SK-N-SH (cell line): ENCODE measurements at regions not wholly inside any gene's neighbourhood (a gene's known extent, or its start where the extent isn't known, plus 50 kb on each side); places are given as distances from the start of the nearest gene placed in this dataset.

Experiments used
- CTCF ChIA-PET: fragments of 300-600, 350-600 bp; formaldehyde crosslinking; extraction: SDS; loops from one replicate; lab custom pipeline; 2021; lab: Yijun Ruan, JAX
- POLR2A ChIA-PET: fragments of 350-600 bp; sonication (Branson Sonifier 250); formaldehyde crosslinking; extraction: SDS; loops from one replicate; lab custom pipeline; 2020; ENCODE audit warnings: antibody characterized with exemption, inconsistent platforms; lab: Yijun Ruan, JAX
- DNase-seq: peaks from one replicate; pipeline ENCODE4 v3.0.0; 2012
- H2AFZ ChIP-seq: fragments of 200-600 bp; sonication (generic); 2 replicates; pipeline ENCODE4 v1.8.1; 2016; ENCODE audit warnings: antibody characterized with exemption, mild to moderate bottlenecking, low read depth
- H3F3A ChIP-seq: fragments of 200-600 bp; sonication (generic); replicated peaks from 2 replicates; pipeline ENCODE3; 2016; ENCODE audit warnings: antibody characterized with exemption, mild to moderate bottlenecking; ENCODE audit not compliant: insufficient read depth
- H3K27ac ChIP-seq, 2 experiments: fragments of 200-500 bp in 1 of 2; fragments of 200-600 bp in 1 of 2; sonication (Bioruptor generic) in 1 of 2; sonication (generic), shearing (Covaris generic) in 1 of 2; 2 replicates each; pipeline versions ENCODE4 v1.5.1 to v1.6.1; 2014 to 2016; ENCODE audit warnings: low read depth in 2 of 2, inconsistent platforms in 1 of 2, low read length in 1 of 2, mild to moderate bottlenecking in 1 of 2, mixed read lengths in 1 of 2
- H3K27me3 ChIP-seq: fragments of 200-600 bp; sonication (generic), shearing (Covaris generic); 2 replicates; pipeline ENCODE4 v1.6.1; 2016; ENCODE audit warnings: mixed run types; ENCODE audit not compliant: insufficient read depth
- H3K36me3 ChIP-seq, 2 experiments: fragments of 200-500 bp in 1 of 2; fragments of 200-600 bp in 1 of 2; sonication (Bioruptor generic) in 1 of 2; sonication (generic) in 1 of 2; replicated peaks in 1 of 2; 2 replicates each; pipeline versions ENCODE3 to v1.5.1; 2014 to 2016; ENCODE audit warnings: low read length in 1 of 2, mild to moderate bottlenecking in 1 of 2; ENCODE audit not compliant: insufficient read depth in 2 of 2, control insufficient read depth in 1 of 2
- H3K4me1 ChIP-seq, 2 experiments: fragments of 200-500 bp in 1 of 2; fragments of 200-600 bp in 1 of 2; sonication (Bioruptor generic) in 1 of 2; sonication (generic), shearing (Covaris generic) in 1 of 2; 2 replicates each; pipeline versions ENCODE4 v1.5.1 to v1.6.1; 2014 to 2016; ENCODE audit warnings: low read depth in 1 of 2, low read length in 1 of 2, mixed run types in 1 of 2; ENCODE audit not compliant: insufficient read depth in 2 of 2, control insufficient read depth in 1 of 2
- H3K4me2 ChIP-seq: fragments of 200-600 bp; sonication (generic), shearing (Covaris generic); 2 replicates; pipeline ENCODE4 v1.6.1; 2017; ENCODE audit warnings: mixed run types
- H3K4me3 ChIP-seq, 2 experiments: fragments of 200-500 bp in 1 of 2; fragments of 200-600 bp in 1 of 2; sonication (Bioruptor generic) in 1 of 2; sonication (generic), shearing (Covaris generic) in 1 of 2; 2 replicates each; pipeline versions ENCODE4 v1.5.1 to v1.8.1; 2014 to 2016; ENCODE audit warnings: low read depth in 2 of 2, inconsistent platforms in 1 of 2, low read length in 1 of 2, mild to moderate bottlenecking in 1 of 2, mixed read lengths in 1 of 2, moderate library complexity in 1 of 2
- H3K79me2 ChIP-seq: fragments of 200-600 bp; sonication (generic); 2 replicates; pipeline ENCODE4 v1.8.1; 2017; ENCODE audit warnings: mild to moderate bottlenecking; ENCODE audit not compliant: insufficient read depth
- H3K9ac ChIP-seq: fragments of 200-600 bp; sonication (generic); 2 replicates; pipeline ENCODE4 v1.6.1; 2017; ENCODE audit warnings: mixed run types
- H3K9me2 ChIP-seq: fragments of 200-600 bp; sonication (generic); 2 replicates; pipeline ENCODE4 v1.6.1; 2017; ENCODE audit warnings: mixed run types
- H3K9me3 ChIP-seq: fragments of 200-600 bp; sonication (generic); 2 replicates; pipeline ENCODE4 v1.6.1; 2017; ENCODE audit warnings: mixed run types, mild to moderate bottlenecking, moderate library complexity
- H4K20me1 ChIP-seq: fragments of 200-600 bp; sonication (generic); 2 replicates; pipeline ENCODE4 v1.6.1; 2017; ENCODE audit warnings: mild to moderate bottlenecking, mixed run types; ENCODE audit not compliant: insufficient read depth
- CHD2 ChIP-seq: fragments of 150-350 bp; IDR thresholded peaks from 2 replicates; pipeline ENCODE4 v1.6.1; 2018; ENCODE audit warnings: low read length; ENCODE audit not compliant: partially characterized antibody
- CTCF ChIP-seq: fragments of 200-600 bp; sonication (generic); IDR thresholded peaks from 2 replicates; pipeline ENCODE4 v1.6.1; 2017; ENCODE audit warnings: antibody characterized with exemption, mild to moderate bottlenecking, moderate library complexity
- EP300 ChIP-seq, 2 experiments: IDR thresholded peaks; 2 replicates each; pipeline versions ENCODE4 v1.4.0 to v1.6.1; 2012; ENCODE audit warnings: borderline replicate concordance in 1 of 2, low read depth in 1 of 2, low read length in 1 of 2
- EZH2phosphoT487 ChIP-seq: fragments of 200-600 bp; sonication (generic); IDR thresholded peaks from 2 replicates; pipeline ENCODE4 v1.6.1; 2017; ENCODE audit warnings: low read depth, mixed run types, mild to moderate bottlenecking, antibody characterized with exemption, moderate library complexity, borderline replicate concordance
- FOXJ3 ChIP-seq: sonication (generic); formaldehyde crosslinking; IDR thresholded peaks from 2 replicates; pipeline ENCODE4 v1.5.1; 2020; ENCODE audit warnings: mild to moderate bottlenecking, missing genetic modification reagents
- FOXM1 ChIP-seq: IDR thresholded peaks from 2 replicates; pipeline ENCODE4 v1.4.0; 2012; ENCODE audit warnings: low read depth, mild to moderate bottlenecking
- JUND ChIP-seq: IDR thresholded peaks from 2 replicates; pipeline ENCODE4 v1.4.0; 2012
- MEF2A ChIP-seq: IDR thresholded peaks from 2 replicates; pipeline ENCODE4 v1.4.0; 2012; ENCODE audit warnings: low read depth, borderline replicate concordance
- PBX3 ChIP-seq: IDR thresholded peaks from 2 replicates; pipeline ENCODE4; 2012
- POLR2AphosphoS5 ChIP-seq: IDR thresholded peaks from 2 replicates; pipeline ENCODE4 v1.6.1; 2012; ENCODE audit warnings: low read depth, low read length
- RCOR1 ChIP-seq: fragments of 150-350 bp; IDR thresholded peaks from 2 replicates; pipeline ENCODE4 v1.6.1; 2017; ENCODE audit warnings: antibody characterized with exemption, low read length
- RFX5 ChIP-seq: IDR thresholded peaks from 2 replicates; pipeline ENCODE4 v1.6.1; 2012; ENCODE audit warnings: mild to moderate bottlenecking, improper control_type of control experiment, low read length
- TAF1 ChIP-seq: IDR thresholded peaks from 2 replicates; pipeline ENCODE4 v1.6.1; 2012; ENCODE audit warnings: low read depth, mild to moderate bottlenecking, low read length, moderate library complexity, borderline replicate concordance
- TCF12 ChIP-seq: IDR thresholded peaks from 2 replicates; pipeline ENCODE4 v1.4.0; 2012
- TEAD4 ChIP-seq: IDR thresholded peaks from 2 replicates; pipeline ENCODE4 v1.4.0; 2012; ENCODE audit warnings: mild to moderate bottlenecking, borderline replicate concordance; ENCODE audit not compliant: insufficient read depth
- USF1 ChIP-seq: IDR thresholded peaks from 2 replicates; pipeline ENCODE4 v1.4.0; 2012; ENCODE audit warnings: low read depth, borderline replicate concordance
- USF2 ChIP-seq: fragments of 150-350 bp; IDR thresholded peaks from 2 replicates; pipeline ENCODE4 v1.6.1; 2017; ENCODE audit warnings: antibody characterized with exemption, low read length, low read depth, borderline replicate concordance
- YY1 ChIP-seq: IDR thresholded peaks from 2 replicates; pipeline ENCODE4 v1.4.0; 2012; ENCODE audit warnings: low read depth, mild to moderate bottlenecking
- WGBS: methylation state at CpG from one replicate; pipeline ENCODE4 v1.1.6; 2017; ENCODE audit warnings: low lambda C conversion rate; 5-methylcytosine and 5-hydroxymethylcytosine counted together

- CTCF ChIA-PET: no interaction called here
- no peak for DNase-seq
- H2AFZ ChIP-seq: no peak overlapping the region
- no peak overlapping the region for H3K9ac ChIP-seq
- TF ChIP-seq FOXM1 (no peak), TCF12 (no peak), YY1 (no peak), USF1 (no peak), PBX3 (no peak), TAF1 (no peak), TEAD4 (no peak), JUND (no peak), FOXJ3 (no peak), CHD2 (no peak)
- TF ChIP-seq, all 33 proteins: peak for 0
- Histone ChIP-seq H3K36me3 (no peaks in the 10 kb centered on the region), H3K9me2 (no peaks in the 10 kb centered on the region), H3F3A (peaks cover 9% of the 10 kb centered on the region), H4K20me1 (no peaks in the 10 kb centered on the region), H3K27me3 (no peaks in the 10 kb centered on the region), H3K79me2 (no peaks in the 10 kb centered on the region), H3K9me3 (no peaks in the 10 kb centered on the region), H3K27ac (no peak overlapping the region), H3K4me3 (no peak overlapping the region), H3K4me1 (peaks cover under 1 to 19% of the 10 kb centered on the region in 2 experiments; a peak in 3 of 4 replicates), H3K4me2 (no peak overlapping the region)
- 90% methylated on average over 14 of the region's 14 CpGs for WGBS
- POLR2A ChIA-PET: no interaction called here
These were observed 95.3 kb upstream of the COL5A1 start for GRCh38 chr9:134546246-134546731.

- Histone ChIP-seq H3K9ac (no peak overlapping the region), H3K27ac (no peak overlapping the region), H3K4me3 (no peak overlapping the region), H4K20me1 (no peaks in the 10 kb centered on the region), H3K9me2 (no peaks in the 10 kb centered on the region), H2AFZ (no peak overlapping the region), H3K27me3 (no peaks in the 10 kb centered on the region), H3K36me3 (no peaks in the 10 kb centered on the region), H3K9me3 (no peaks in the 10 kb centered on the region), H3K4me1 (peaks cover 3 to 24% of the 10 kb centered on the region in 2 experiments; a peak in 3 of 4 replicates), H3K4me2 (no peak overlapping the region), H3K79me2 (no peaks in the 10 kb centered on the region), H3F3A (peaks cover 12% of the 10 kb centered on the region)
- ChIA-PET CTCF (no interaction called here), POLR2A (no interaction called here)
- no peak for TF ChIP-seq JUND
- no peak for TF ChIP-seq CTCF
- TF ChIP-seq POLR2AphosphoS5: no peak
- no peak for TF ChIP-seq EP300 (IDR thresholded peaks at IDR 0.05; ENCODE audit: borderline replicate concordance in 1 of 2, low read depth in 1 of 2, low read length in 1 of 2)
- TF ChIP-seq RFX5: no peak
- TF ChIP-seq TEAD4: no peak
- TF ChIP-seq MEF2A: no peak
- no peak for TF ChIP-seq EZH2phosphoT487
- TF ChIP-seq RCOR1: no peak
- TF ChIP-seq USF2: no peak
- WGBS: 95% methylated on average over 10 of the region's 10 CpGs
- DNase-seq: no peak
These were observed 94.9 kb upstream of the COL5A1 start for GRCh38 chr9:134546746-134547145.
